HEK293 (cell line): ENCODE measurements at regions not wholly inside any gene's neighbourhood (a gene's known extent, or its start where the extent isn't known, plus 50 kb on each side); places are given as distances from the start of the nearest gene placed in this dataset.

Experiments used
- BCL11A ChIP-seq: fragments of 450-650 bp; formaldehyde crosslinking; IDR thresholded peaks from 2 replicates; pipeline ENCODE4 v1.5.1; 2016; ENCODE audit warnings: low read depth, missing biosample characterization, missing genetic modification characterization
- CTCF ChIP-seq: fragments of 450-650 bp; formaldehyde crosslinking; IDR thresholded peaks from 2 replicates; pipeline ENCODE4 v1.5.1; 2016; ENCODE audit warnings: missing biosample characterization, missing genetic modification characterization
- ZNF274 ChIP-seq, 2 experiments: fragments of 200-500 bp in 1 of 2; fragments of 450-650 bp in 1 of 2; sonication (Bioruptor generic) in 1 of 2; formaldehyde crosslinking in 1 of 2; IDR thresholded peaks; 2 replicates each; pipeline versions ENCODE4 v1.5.1 to v1.6.1; 2014 to 2016; ENCODE audit warnings: borderline replicate concordance in 1 of 2, inconsistent platforms in 1 of 2, low read length in 1 of 2, missing biosample characterization in 1 of 2, missing genetic modification characterization in 1 of 2
- ZNF600 ChIP-seq: fragments of 450-650 bp; formaldehyde crosslinking; IDR thresholded peaks from 2 replicates; pipeline ENCODE4 v1.5.1; 2016; ENCODE audit warnings: missing biosample characterization, missing genetic modification characterization
- ZNF660 ChIP-seq: fragments of 450-650 bp; IDR thresholded peaks from 2 replicates; pipeline ENCODE4 v1.5.1; 2018; ENCODE audit warnings: missing biosample characterization, mild to moderate bottlenecking, missing genetic modification characterization
- ZNF777 ChIP-seq: fragments of 450-650 bp; formaldehyde crosslinking; IDR thresholded peaks from 2 replicates; pipeline ENCODE4 v1.5.1; 2017; ENCODE audit warnings: missing biosample characterization, missing genetic modification characterization, borderline replicate concordance
- TF ChIP-seq, protein P1 (sequence below): fragments of 450-650 bp; formaldehyde crosslinking; IDR thresholded peaks from 2 replicates; pipeline ENCODE4 v1.5.1; 2016; ENCODE audit warnings: missing biosample characterization, missing genetic modification characterization
- TF ChIP-seq, protein P2 (sequence below): fragments of 450-650 bp; formaldehyde crosslinking; IDR thresholded peaks from 2 replicates; pipeline ENCODE4 v1.5.0; 2017; ENCODE audit warnings: missing biosample characterization, missing genetic modification characterization, borderline replicate concordance
- TF ChIP-seq, protein P3 (sequence below): fragments of 450-650 bp; formaldehyde crosslinking; IDR thresholded peaks from 2 replicates; pipeline ENCODE4 v1.5.1; 2016; ENCODE audit warnings: missing biosample characterization, missing genetic modification characterization
- TF ChIP-seq, protein P4 (sequence below): fragments of 450-650 bp; formaldehyde crosslinking; IDR thresholded peaks from 2 replicates; pipeline ENCODE4 v1.5.1; 2016; ENCODE audit warnings: missing biosample characterization, missing genetic modification characterization

DNA sequence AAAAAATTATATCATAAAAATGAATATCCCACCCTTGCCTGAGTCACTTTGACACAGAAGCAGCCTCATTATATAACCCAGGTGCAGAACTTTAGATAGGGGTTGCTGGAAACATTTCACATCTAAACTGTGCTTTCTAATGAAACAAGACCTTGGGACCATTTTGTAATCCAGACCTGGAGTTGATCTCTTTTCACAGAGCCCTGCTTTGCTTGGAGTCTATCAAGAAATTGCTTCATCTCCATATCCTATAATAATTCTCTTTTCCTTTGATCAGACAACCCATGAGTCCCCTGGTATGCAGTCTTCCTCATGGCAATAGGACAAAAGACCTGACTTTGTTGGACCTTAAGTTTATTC lies 76.3 kb downstream of the HSD17B6 start:
- TF ChIP-seq ZNF600 (no peak), CTCF (no peak), ZNF777 (tag by site-specific recombination) (no peak), ZNF274 (IDR thresholded peaks at IDR 0.05; ENCODE audit: low read length) (no peak), ZNF274 (tag by site-specific recombination; IDR thresholded peaks at IDR 0.05; ENCODE audit: borderline replicate concordance) (no peak), ZNF660 (tag by site-specific recombination) (no peak), BCL11A (tag by site-specific recombination) (no peak)
- TF ChIP-seq, protein P1, sequence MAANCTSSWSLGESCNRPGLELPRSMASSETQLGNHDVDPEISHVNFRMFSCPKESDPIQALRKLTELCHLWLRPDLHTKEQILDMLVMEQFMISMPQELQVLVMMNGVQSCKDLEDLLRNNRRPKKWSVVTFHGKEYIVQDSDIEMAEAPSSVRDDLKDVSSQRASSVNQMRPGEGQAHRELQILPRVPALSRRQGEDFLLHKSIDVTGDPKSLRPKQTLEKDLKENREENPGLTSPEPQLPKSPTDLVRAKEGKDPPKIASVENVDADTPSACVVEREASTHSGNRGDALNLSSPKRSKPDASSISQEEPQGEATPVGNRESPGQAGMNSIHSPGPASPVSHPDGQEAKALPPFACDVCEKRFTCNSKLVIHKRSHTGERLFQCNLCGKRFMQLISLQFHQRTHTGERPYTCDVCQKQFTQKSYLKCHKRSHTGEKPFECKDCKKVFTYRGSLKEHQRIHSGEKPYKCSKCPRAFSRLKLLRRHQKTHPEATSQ (tag by site-specific recombination), result no peak
- TF ChIP-seq, protein P2, sequence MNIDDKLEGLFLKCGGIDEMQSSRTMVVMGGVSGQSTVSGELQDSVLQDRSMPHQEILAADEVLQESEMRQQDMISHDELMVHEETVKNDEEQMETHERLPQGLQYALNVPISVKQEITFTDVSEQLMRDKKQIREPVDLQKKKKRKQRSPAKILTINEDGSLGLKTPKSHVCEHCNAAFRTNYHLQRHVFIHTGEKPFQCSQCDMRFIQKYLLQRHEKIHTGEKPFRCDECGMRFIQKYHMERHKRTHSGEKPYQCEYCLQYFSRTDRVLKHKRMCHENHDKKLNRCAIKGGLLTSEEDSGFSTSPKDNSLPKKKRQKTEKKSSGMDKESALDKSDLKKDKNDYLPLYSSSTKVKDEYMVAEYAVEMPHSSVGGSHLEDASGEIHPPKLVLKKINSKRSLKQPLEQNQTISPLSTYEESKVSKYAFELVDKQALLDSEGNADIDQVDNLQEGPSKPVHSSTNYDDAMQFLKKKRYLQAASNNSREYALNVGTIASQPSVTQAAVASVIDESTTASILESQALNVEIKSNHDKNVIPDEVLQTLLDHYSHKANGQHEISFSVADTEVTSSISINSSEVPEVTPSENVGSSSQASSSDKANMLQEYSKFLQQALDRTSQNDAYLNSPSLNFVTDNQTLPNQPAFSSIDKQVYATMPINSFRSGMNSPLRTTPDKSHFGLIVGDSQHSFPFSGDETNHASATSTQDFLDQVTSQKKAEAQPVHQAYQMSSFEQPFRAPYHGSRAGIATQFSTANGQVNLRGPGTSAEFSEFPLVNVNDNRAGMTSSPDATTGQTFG (tag by site-specific recombination), result no peak
- TF ChIP-seq, protein P3, sequence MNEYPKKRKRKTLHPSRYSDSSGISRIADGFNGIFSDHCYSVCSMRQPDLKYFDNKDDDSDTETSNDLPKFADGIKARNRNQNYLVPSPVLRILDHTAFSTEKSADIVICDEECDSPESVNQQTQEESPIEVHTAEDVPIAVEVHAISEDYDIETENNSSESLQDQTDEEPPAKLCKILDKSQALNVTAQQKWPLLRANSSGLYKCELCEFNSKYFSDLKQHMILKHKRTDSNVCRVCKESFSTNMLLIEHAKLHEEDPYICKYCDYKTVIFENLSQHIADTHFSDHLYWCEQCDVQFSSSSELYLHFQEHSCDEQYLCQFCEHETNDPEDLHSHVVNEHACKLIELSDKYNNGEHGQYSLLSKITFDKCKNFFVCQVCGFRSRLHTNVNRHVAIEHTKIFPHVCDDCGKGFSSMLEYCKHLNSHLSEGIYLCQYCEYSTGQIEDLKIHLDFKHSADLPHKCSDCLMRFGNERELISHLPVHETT (tag by site-specific recombination), result no peak
- TF ChIP-seq, protein P4, sequence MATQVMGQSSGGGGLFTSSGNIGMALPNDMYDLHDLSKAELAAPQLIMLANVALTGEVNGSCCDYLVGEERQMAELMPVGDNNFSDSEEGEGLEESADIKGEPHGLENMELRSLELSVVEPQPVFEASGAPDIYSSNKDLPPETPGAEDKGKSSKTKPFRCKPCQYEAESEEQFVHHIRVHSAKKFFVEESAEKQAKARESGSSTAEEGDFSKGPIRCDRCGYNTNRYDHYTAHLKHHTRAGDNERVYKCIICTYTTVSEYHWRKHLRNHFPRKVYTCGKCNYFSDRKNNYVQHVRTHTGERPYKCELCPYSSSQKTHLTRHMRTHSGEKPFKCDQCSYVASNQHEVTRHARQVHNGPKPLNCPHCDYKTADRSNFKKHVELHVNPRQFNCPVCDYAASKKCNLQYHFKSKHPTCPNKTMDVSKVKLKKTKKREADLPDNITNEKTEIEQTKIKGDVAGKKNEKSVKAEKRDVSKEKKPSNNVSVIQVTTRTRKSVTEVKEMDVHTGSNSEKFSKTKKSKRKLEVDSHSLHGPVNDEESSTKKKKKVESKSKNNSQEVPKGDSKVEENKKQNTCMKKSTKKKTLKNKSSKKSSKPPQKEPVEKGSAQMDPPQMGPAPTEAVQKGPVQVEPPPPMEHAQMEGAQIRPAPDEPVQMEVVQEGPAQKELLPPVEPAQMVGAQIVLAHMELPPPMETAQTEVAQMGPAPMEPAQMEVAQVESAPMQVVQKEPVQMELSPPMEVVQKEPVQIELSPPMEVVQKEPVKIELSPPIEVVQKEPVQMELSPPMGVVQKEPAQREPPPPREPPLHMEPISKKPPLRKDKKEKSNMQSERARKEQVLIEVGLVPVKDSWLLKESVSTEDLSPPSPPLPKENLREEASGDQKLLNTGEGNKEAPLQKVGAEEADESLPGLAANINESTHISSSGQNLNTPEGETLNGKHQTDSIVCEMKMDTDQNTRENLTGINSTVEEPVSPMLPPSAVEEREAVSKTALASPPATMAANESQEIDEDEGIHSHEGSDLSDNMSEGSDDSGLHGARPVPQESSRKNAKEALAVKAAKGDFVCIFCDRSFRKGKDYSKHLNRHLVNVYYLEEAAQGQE (tag by site-specific recombination), result no peak
